ENCODE measurements at regions not wholly inside any gene's neighbourhood (a gene's known extent, or its start where the extent isn't known, plus 50 kb on each side); places are given as distances from the start of the nearest gene placed in this dataset.

- WGBS, 2 experiments = 93 to 98% methylated on average over 4 to 5 of the region's 5 CpGs
- H3K4me1 ChIP-seq (ENCODE audit: control insufficient read depth, insufficient read depth, low read length) = peaks cover 6% of the 10 kb centered on the region
- no peaks in the 10 kb centered on the region for H3K9me3 ChIP-seq (ENCODE audit: control insufficient read depth, low read length)
Measured at GRCh38 chr13:109547942-109548341, 238.4 kb downstream of the IRS2 start.

GRCh38 chr13:109545931-109546330, 240.5 kb downstream of the IRS2 start:
- H3K4me3 ChIP-seq (ENCODE audit: insufficient read depth, low read depth, low read length) = no peak overlapping the region
- H3K27ac ChIP-seq (ENCODE audit: insufficient read depth, low read depth, low read length, poor library complexity, severe bottlenecking) = no peak overlapping the region
- no peaks in the 10 kb centered on the region for H3K9me3 ChIP-seq (ENCODE audit: control insufficient read depth, low read length)
- H3K4me1 ChIP-seq (ENCODE audit: control insufficient read depth, insufficient read depth, low read length) = peaks cover 6% of the 10 kb centered on the region
- WGBS, 2 experiments = 16 to 22% methylated on average over 6 of the region's 6 CpGs
- no peaks in the 10 kb centered on the region for H3K27me3 ChIP-seq (ENCODE audit: control insufficient read depth, insufficient read depth, low read length, poor library complexity, severe bottlenecking)
- H3K36me3 ChIP-seq (ENCODE audit: control insufficient read depth, insufficient read depth, low read length) = no peaks in the 10 kb centered on the region

More at GRCh38 chr13:109547942-109548341, 238.4 kb downstream of the IRS2 start:
- no peak overlapping the region for H3K27ac ChIP-seq (ENCODE audit: insufficient read depth, low read depth, low read length, poor library complexity, severe bottlenecking)
- no peaks in the 10 kb centered on the region for H3K36me3 ChIP-seq (ENCODE audit: control insufficient read depth, insufficient read depth, low read length)
- H3K27me3 ChIP-seq (ENCODE audit: control insufficient read depth, insufficient read depth, low read length, poor library complexity, severe bottlenecking) = no peaks in the 10 kb centered on the region
- no peak overlapping the region for H3K4me3 ChIP-seq (ENCODE audit: insufficient read depth, low read depth, low read length)

GRCh38 chr13:109541081-109541480, 245.3 kb downstream of the IRS2 start:
- H3K27me3 ChIP-seq (ENCODE audit: control insufficient read depth, insufficient read depth, low read length, poor library complexity, severe bottlenecking) = no peaks in the 10 kb centered on the region
- H3K27ac ChIP-seq (ENCODE audit: insufficient read depth, low read depth, low read length, poor library complexity, severe bottlenecking) = no peak overlapping the region
- H3K4me1 ChIP-seq (ENCODE audit: control insufficient read depth, insufficient read depth, low read length) = peaks cover 4% of the 10 kb centered on the region
- no peak overlapping the region for H3K4me3 ChIP-seq (ENCODE audit: insufficient read depth, low read depth, low read length)
- no peaks in the 10 kb centered on the region for H3K36me3 ChIP-seq (ENCODE audit: control insufficient read depth, insufficient read depth, low read length)
- H3K9me3 ChIP-seq (ENCODE audit: control insufficient read depth, low read length) = no peaks in the 10 kb centered on the region
- 92% methylated on average over 2 of the region's 3 CpGs for WGBS, 2 experiments

- no peaks in the 10 kb centered on the region for H3K4me1 ChIP-seq (ENCODE audit: control insufficient read depth, insufficient read depth, low read length)
- H3K27me3 ChIP-seq (ENCODE audit: control insufficient read depth, insufficient read depth, low read length, poor library complexity, severe bottlenecking) = no peaks in the 10 kb centered on the region
- 94% methylated on average over 12 of the region's 12 CpGs for WGBS, 2 experiments
- H3K36me3 ChIP-seq (ENCODE audit: control insufficient read depth, insufficient read depth, low read length) = no peaks in the 10 kb centered on the region
- H3K9me3 ChIP-seq (ENCODE audit: control insufficient read depth, low read length) = no peaks in the 10 kb centered on the region
- H3K4me3 ChIP-seq (ENCODE audit: insufficient read depth, low read depth, low read length) = no peak overlapping the region
- H3K27ac ChIP-seq (ENCODE audit: insufficient read depth, low read depth, low read length, poor library complexity, severe bottlenecking) = no peak overlapping the region
Measured at GRCh38 chr13:109537584-109537983, 248.8 kb downstream of the IRS2 start.

- Histone ChIP-seq H3K4me1 (ENCODE audit: control insufficient read depth, insufficient read depth, low read length) (no peaks in the 10 kb centered on the region), H3K9me3 (ENCODE audit: control insufficient read depth, low read length) (no peaks in the 10 kb centered on the region), H3K27ac (ENCODE audit: insufficient read depth, low read depth, low read length, poor library complexity, severe bottlenecking) (no peak overlapping the region), H3K27me3 (ENCODE audit: control insufficient read depth, insufficient read depth, low read length, poor library complexity, severe bottlenecking) (no peaks in the 10 kb centered on the region), H3K36me3 (ENCODE audit: control insufficient read depth, insufficient read depth, low read length) (no peaks in the 10 kb centered on the region), H3K4me3 (ENCODE audit: insufficient read depth, low read depth, low read length) (no peak overlapping the region)
- WGBS, 2 experiments = 90 to 91% methylated on average over 11 of the region's 11 CpGs
Measured at GRCh38 chr13:109533350-109533749, 253.0 kb downstream of the IRS2 start.

- Histone ChIP-seq H3K36me3 (ENCODE audit: control insufficient read depth, insufficient read depth, low read length) (no peaks in the 10 kb centered on the region), H3K4me3 (ENCODE audit: insufficient read depth, low read depth, low read length) (no peak overlapping the region), H3K27ac (ENCODE audit: insufficient read depth, low read depth, low read length, poor library complexity, severe bottlenecking) (no peak overlapping the region), H3K4me1 (ENCODE audit: control insufficient read depth, insufficient read depth, low read length) (no peaks in the 10 kb centered on the region), H3K27me3 (ENCODE audit: control insufficient read depth, insufficient read depth, low read length, poor library complexity, severe bottlenecking) (no peaks in the 10 kb centered on the region), H3K9me3 (ENCODE audit: control insufficient read depth, low read length) (no peaks in the 10 kb centered on the region)
- WGBS, 2 experiments = 91 to 97% methylated on average over 4 to 5 of the region's 5 CpGs
Measured at GRCh38 chr13:109529964-109530363, 256.4 kb downstream of the IRS2 start.

GRCh38 chr13:109521719-109522118, 264.7 kb downstream of the IRS2 start:
- Histone ChIP-seq H3K4me3 (ENCODE audit: insufficient read depth, low read depth, low read length) (no peak overlapping the region), H3K36me3 (ENCODE audit: control insufficient read depth, insufficient read depth, low read length) (no peaks in the 10 kb centered on the region), H3K4me1 (ENCODE audit: control insufficient read depth, insufficient read depth, low read length) (no peaks in the 10 kb centered on the region), H3K27me3 (ENCODE audit: control insufficient read depth, insufficient read depth, low read length, poor library complexity, severe bottlenecking) (no peaks in the 10 kb centered on the region), H3K9me3 (ENCODE audit: control insufficient read depth, low read length) (no peaks in the 10 kb centered on the region), H3K27ac (ENCODE audit: insufficient read depth, low read depth, low read length, poor library complexity, severe bottlenecking) (no peak overlapping the region)
- 91 to 94% methylated on average over 21 of the region's 21 CpGs for WGBS, 2 experiments

- no peaks in the 10 kb centered on the region for H3K9me3 ChIP-seq (ENCODE audit: control insufficient read depth, low read length)
- no peak overlapping the region for H3K27ac ChIP-seq (ENCODE audit: insufficient read depth, low read depth, low read length, poor library complexity, severe bottlenecking)
- no peak overlapping the region for H3K4me3 ChIP-seq (ENCODE audit: insufficient read depth, low read depth, low read length)
- H3K36me3 ChIP-seq (ENCODE audit: control insufficient read depth, insufficient read depth, low read length) = no peaks in the 10 kb centered on the region
- H3K4me1 ChIP-seq (ENCODE audit: control insufficient read depth, insufficient read depth, low read length) = no peaks in the 10 kb centered on the region
- no peaks in the 10 kb centered on the region for H3K27me3 ChIP-seq (ENCODE audit: control insufficient read depth, insufficient read depth, low read length, poor library complexity, severe bottlenecking)
Measured at GRCh38 chr13:109517517-109517916, 268.9 kb downstream of the IRS2 start.

- Histone ChIP-seq H3K36me3 (ENCODE audit: control insufficient read depth, insufficient read depth, low read length) (no peaks in the 10 kb centered on the region), H3K4me3 (ENCODE audit: insufficient read depth, low read depth, low read length) (no peak overlapping the region), H3K9me3 (ENCODE audit: control insufficient read depth, low read length) (no peaks in the 10 kb centered on the region), H3K27ac (ENCODE audit: insufficient read depth, low read depth, low read length, poor library complexity, severe bottlenecking) (no peak overlapping the region), H3K4me1 (ENCODE audit: control insufficient read depth, insufficient read depth, low read length) (no peaks in the 10 kb centered on the region), H3K27me3 (ENCODE audit: control insufficient read depth, insufficient read depth, low read length, poor library complexity, severe bottlenecking) (no peaks in the 10 kb centered on the region)
- WGBS, 2 experiments = 66 to 74% methylated on average over 4 of the region's 4 CpGs
Measured at GRCh38 chr13:109516186-109516585, 270.2 kb downstream of the IRS2 start.

GRCh38 chr13:109510013-109510412, 276.4 kb downstream of the IRS2 start:
- Histone ChIP-seq H3K9me3 (ENCODE audit: control insufficient read depth, low read length) (no peaks in the 10 kb centered on the region), H3K27me3 (ENCODE audit: control insufficient read depth, insufficient read depth, low read length, poor library complexity, severe bottlenecking) (no peaks in the 10 kb centered on the region), H3K27ac (ENCODE audit: insufficient read depth, low read depth, low read length, poor library complexity, severe bottlenecking) (no peak overlapping the region), H3K36me3 (ENCODE audit: control insufficient read depth, insufficient read depth, low read length) (no peaks in the 10 kb centered on the region), H3K4me3 (ENCODE audit: insufficient read depth, low read depth, low read length) (no peak overlapping the region), H3K4me1 (ENCODE audit: control insufficient read depth, insufficient read depth, low read length) (no peaks in the 10 kb centered on the region)
- WGBS, 2 experiments = 83 to 87% methylated on average over 3 of the region's 3 CpGs

All from ectodermal cell (in vitro differentiated cells).